Hepatocyte (in vitro differentiated cells): ENCODE measurements at regions not wholly inside any gene's neighbourhood (a gene's known extent, or its start where the extent isn't known, plus 50 kb on each side); places are given as distances from the start of the nearest gene placed in this dataset.

Experiments used
- EZH2 ChIP-seq: fragments of 200-600 bp; sonication (generic); IDR thresholded peaks from 2 replicates; pipeline ENCODE4 v1.6.1; 2016; ENCODE audit warnings: antibody characterized with exemption, mild to moderate bottlenecking, borderline replicate concordance
- EZH2phosphoT487 ChIP-seq: fragments of 200-600 bp; sonication (generic); IDR thresholded peaks from one replicate; pipeline ENCODE4 v1.6.1; 2018; ENCODE audit warnings: antibody characterized with exemption, mild to moderate bottlenecking, low read depth, moderate library complexity; ENCODE audit not compliant: unreplicated experiment, severe bottlenecking
- TF ChIP-seq, protein P1 (sequence below): fragments of 200-600 bp; sonication (generic); IDR thresholded peaks from 2 replicates; pipeline ENCODE4 v1.5.1; 2016; ENCODE audit warnings: antibody characterized with exemption, mild to moderate bottlenecking; ENCODE audit not compliant: poor library complexity

DNA sequence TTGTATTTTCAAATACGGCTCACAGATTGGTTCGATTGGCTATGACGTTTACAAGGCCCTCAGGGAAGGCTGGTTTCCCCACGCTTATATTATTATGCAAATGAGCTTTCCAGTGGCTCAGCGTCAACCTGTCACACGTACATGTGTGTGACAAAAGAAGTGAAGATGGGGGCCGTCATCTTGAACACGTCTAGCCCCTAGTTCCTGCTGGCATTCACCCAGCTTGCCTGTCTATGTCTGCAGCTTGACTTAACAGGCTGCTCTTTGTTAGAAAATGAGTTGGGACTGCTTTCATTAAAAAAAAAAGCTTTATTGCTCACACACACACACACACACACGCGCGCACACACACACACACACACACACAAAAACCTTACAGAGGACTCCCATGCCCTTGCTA lies 283.6 kb upstream of the CTSO start:
- TF ChIP-seq, protein P1, sequence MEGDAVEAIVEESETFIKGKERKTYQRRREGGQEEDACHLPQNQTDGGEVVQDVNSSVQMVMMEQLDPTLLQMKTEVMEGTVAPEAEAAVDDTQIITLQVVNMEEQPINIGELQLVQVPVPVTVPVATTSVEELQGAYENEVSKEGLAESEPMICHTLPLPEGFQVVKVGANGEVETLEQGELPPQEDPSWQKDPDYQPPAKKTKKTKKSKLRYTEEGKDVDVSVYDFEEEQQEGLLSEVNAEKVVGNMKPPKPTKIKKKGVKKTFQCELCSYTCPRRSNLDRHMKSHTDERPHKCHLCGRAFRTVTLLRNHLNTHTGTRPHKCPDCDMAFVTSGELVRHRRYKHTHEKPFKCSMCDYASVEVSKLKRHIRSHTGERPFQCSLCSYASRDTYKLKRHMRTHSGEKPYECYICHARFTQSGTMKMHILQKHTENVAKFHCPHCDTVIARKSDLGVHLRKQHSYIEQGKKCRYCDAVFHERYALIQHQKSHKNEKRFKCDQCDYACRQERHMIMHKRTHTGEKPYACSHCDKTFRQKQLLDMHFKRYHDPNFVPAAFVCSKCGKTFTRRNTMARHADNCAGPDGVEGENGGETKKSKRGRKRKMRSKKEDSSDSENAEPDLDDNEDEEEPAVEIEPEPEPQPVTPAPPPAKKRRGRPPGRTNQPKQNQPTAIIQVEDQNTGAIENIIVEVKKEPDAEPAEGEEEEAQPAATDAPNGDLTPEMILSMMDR, result no peak
- TF ChIP-seq EZH2 (no peak), EZH2phosphoT487 (no peak)
